ENCODE measurements at regions not wholly inside any gene's neighbourhood (a gene's known extent, or its start where the extent isn't known, plus 50 kb on each side); places are given as distances from the start of the nearest gene placed in this dataset.

DNA sequence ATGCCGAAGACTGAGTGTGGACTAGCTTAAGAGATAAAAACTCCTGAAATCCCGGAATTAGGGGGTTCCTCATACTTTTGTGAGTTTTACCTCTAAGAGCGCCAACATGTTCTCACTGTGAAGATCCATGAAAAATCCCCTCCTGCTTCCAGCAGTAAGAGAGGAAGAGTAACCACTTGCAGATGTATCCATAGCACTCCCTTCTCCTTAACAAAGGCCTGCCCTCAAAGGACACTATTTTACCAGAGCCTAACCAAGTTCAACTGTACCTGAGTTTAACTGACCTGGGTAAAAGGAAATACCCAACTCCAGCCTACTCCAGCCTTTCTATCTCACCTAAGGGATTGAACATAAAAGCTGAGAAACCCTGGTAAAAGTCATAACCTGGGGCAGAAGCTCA, 280.9 kb downstream of the POLR1F start:
- H3K9ac ChIP-seq (replicated peaks in 1 of 4; ENCODE audit: extremely low read depth in 1 of 4, low read depth in 3 of 4, low read length in 3 of 4), result peak overlapping the region in 1 of 4 experiments; percentile 34; a peak in 2 of 7 replicates
- POLR2A ChIA-PET (ENCODE audit: partially characterized antibody), result no interaction called here
- H3K27me3 ChIP-seq (replicated peaks in 1 of 4; ENCODE audit: control insufficient read depth in 3 of 4, extremely low read depth in 1 of 4, insufficient read depth in 3 of 4, low read length in 3 of 4), result no peaks in the 10 kb centered on the region
- no peak for DNase-seq (ENCODE audit: low read depth in 1 of 2, low spot score in 2 of 2)
- no peaks in the 10 kb centered on the region for H3K9me3 ChIP-seq (ENCODE audit: insufficient read depth in 2 of 2, low read depth in 1 of 2, low read length in 1 of 2)
- H3K4me3 ChIP-seq (ENCODE audit: extremely low read depth in 1 of 4, insufficient read depth in 2 of 4, low read depth in 3 of 4, low read length in 4 of 4), result no peak overlapping the region
- H3K79me1 ChIP-seq (ENCODE audit: low read depth, low read length), result no peaks in the 10 kb centered on the region
- no peak overlapping the region for H3K23ac ChIP-seq (ENCODE audit: insufficient read length)
- no peak overlapping the region for H4K8ac ChIP-seq (ENCODE audit: extremely low read depth, insufficient read depth, low read length)
- no peaks in the 10 kb centered on the region for H4K20me1 ChIP-seq (replicated peaks in 1 of 2; ENCODE audit: control insufficient read depth in 1 of 2, insufficient read depth in 2 of 2, low read length in 2 of 2)
- no peak overlapping the region for H2AK5ac ChIP-seq (ENCODE audit: low read depth, low read length)
- H2BK20ac ChIP-seq (ENCODE audit: low read length), result no peak overlapping the region
- H3K18ac ChIP-seq (ENCODE audit: extremely low read depth, low read length), result no peak overlapping the region
- H3K4ac ChIP-seq (replicated peaks; ENCODE audit: insufficient read length, low read depth, low read length), result no peak overlapping the region
- peaks cover 0 to 9% (median 0%) of the 10 kb centered on the region in 4 experiments; a peak in 1 of 7 replicates for H3K4me1 ChIP-seq (replicated peaks in 1 of 4; ENCODE audit: control insufficient read depth in 3 of 4, insufficient read depth in 4 of 4, low read length in 3 of 4)
- CTCF ChIA-PET (ENCODE audit: partially characterized antibody), result interaction anchor here (0.6 to 3.8 kb wide), 2 partner anchors 13 to 18 kb away, joined by 3 to 20 read pairs; no protein-coding TSS in a partner anchor
- H2BK5ac ChIP-seq (ENCODE audit: low read depth, low read length), result no peak overlapping the region
- 86% methylated on average over 3 of the region's 3 CpGs; no CpG with 5 or more reads in 1 of the 2 experiments for WGBS, 2 experiments (ENCODE audit: extremely low coverage in 1 of 2, insufficient coverage in 1 of 2, insufficient read length in 1 of 2, insufficient replicate concordance in 2 of 2, low coverage in 1 of 2, low lambda C conversion rate in 2 of 2, missing lambda C conversion rate in 1 of 2)
- H3K56ac ChIP-seq (replicated peaks; ENCODE audit: insufficient read length, low read depth, low read length), result no peak overlapping the region
- H4K5ac ChIP-seq (ENCODE audit: insufficient read length, low read depth, low read length), result no peak overlapping the region
- H3K27ac ChIP-seq (ENCODE audit: low read depth, low read length), result no peak overlapping the region
- no peaks in the 10 kb centered on the region for H3K36me3 ChIP-seq (ENCODE audit: control insufficient read depth in 2 of 4, insufficient read depth in 4 of 4, low read length in 3 of 4)
- H3K4me2 ChIP-seq (ENCODE audit: insufficient read depth in 1 of 2, low read depth in 2 of 2, low read length in 2 of 2), result no peak overlapping the region
- FAIRE-seq, result peak; percentile 63
- no peak overlapping the region for H2BK15ac ChIP-seq (ENCODE audit: low read length)
- no peak overlapping the region for H3K14ac ChIP-seq (ENCODE audit: insufficient read length)
- H2BK120ac ChIP-seq (replicated peaks; ENCODE audit: low read depth, low read length), result no peak overlapping the region
- peak overlapping the region; percentile 74; the same call in 1 of the 2 replicates for H2AFZ ChIP-seq (ENCODE audit: low read length)
- no peaks in the 10 kb centered on the region for H3K79me2 ChIP-seq (ENCODE audit: control insufficient read depth in 1 of 2, insufficient read depth in 2 of 2, low read length in 2 of 2)
- H2BK12ac ChIP-seq (ENCODE audit: low read depth, low read length), result no peak overlapping the region
- H3K23me2 ChIP-seq (ENCODE audit: low read depth, low read length), result no peaks in the 10 kb centered on the region
- no peak overlapping the region for H4K91ac ChIP-seq (replicated peaks; ENCODE audit: insufficient read length, low read length)
- TF ChIP-seq TAF1 (IDR thresholded peaks at IDR 0.05; ENCODE audit: low read depth, low read length) (no peak), EGR1 (IDR thresholded peaks at IDR 0.05; ENCODE audit: borderline replicate concordance, low read depth, low read length) (no peak)

Data from H1 (cell line).